Liver (tissue), 3 donors: ENCODE measurements at regions not wholly inside any gene's neighbourhood (a gene's known extent, or its start where the extent isn't known, plus 50 kb on each side); places are given as distances from the start of the nearest gene placed in this dataset.
"Not testable (repeated sequence)": the region's sequence is repeated elsewhere in the genome, so short reads cannot be mapped to it uniquely, and the experiment has no call there.

Experiments used
- ATF3 ChIP-seq: IDR thresholded peaks from 2 replicates; pipeline ENCODE4 v1.6.1; 2016; ENCODE audit warnings: antibody characterized with exemption
- CTCF ChIP-seq: fragments of 150-350 bp; IDR thresholded peaks from 2 replicates; pipeline ENCODE4 v1.5.1; 2017; ENCODE audit warnings: improper control_type of control experiment, low read depth, low read length; ENCODE audit not compliant: missing input control
- EGR1 ChIP-seq, 2 donors: IDR thresholded peaks; 2 replicates each; pipeline ENCODE4 v1.6.1; 2016 to 2018; ENCODE audit warnings: antibody characterized with exemption in 2 of 2, low read depth in 2 of 2
- FOXA1 ChIP-seq: IDR thresholded peaks from 2 replicates; pipeline ENCODE4 v1.6.1; 2016; ENCODE audit warnings: antibody characterized with exemption
- GABPA ChIP-seq, 2 donors: IDR thresholded peaks in 1 of 2; conservative IDR thresholded peaks in 1 of 2; 2 replicates each; pipeline ENCODE4 v1.6.1; 2016; ENCODE audit warnings: antibody characterized with exemption in 2 of 2, mild to moderate bottlenecking in 1 of 2, moderate library complexity in 1 of 2
- HNF4A ChIP-seq, 2 donors: conservative IDR thresholded peaks; 2 replicates each; pipeline ENCODE4 v1.6.1; 2016; ENCODE audit warnings: antibody characterized with exemption in 2 of 2, mild to moderate bottlenecking in 2 of 2
- JUND ChIP-seq, 2 donors: IDR thresholded peaks; 2 replicates each; pipeline ENCODE4 v1.6.1; 2016; ENCODE audit warnings: antibody characterized with exemption in 2 of 2
- MAX ChIP-seq: IDR thresholded peaks from 2 replicates; pipeline ENCODE4 v1.6.1; 2016; ENCODE audit warnings: antibody characterized with exemption
- RAD21 ChIP-seq, 2 donors: IDR thresholded peaks; 2 replicates each; pipeline ENCODE4 v1.6.1; 2016; ENCODE audit warnings: antibody characterized with exemption in 2 of 2, mild to moderate bottlenecking in 2 of 2
- REST ChIP-seq: IDR thresholded peaks from 2 replicates; pipeline ENCODE4 v1.6.1; 2016; ENCODE audit warnings: antibody characterized with exemption, mild to moderate bottlenecking
- RXRA ChIP-seq, 2 donors: IDR thresholded peaks; 2 replicates each; pipeline ENCODE4 v1.6.1; 2017 to 2018; ENCODE audit warnings: antibody characterized with exemption in 2 of 2, mild to moderate bottlenecking in 1 of 2
- SP1 ChIP-seq: IDR thresholded peaks from 2 replicates; pipeline ENCODE4 v1.6.1; 2018; ENCODE audit warnings: antibody characterized with exemption, mild to moderate bottlenecking
- TAF1 ChIP-seq: conservative IDR thresholded peaks from 2 replicates; pipeline ENCODE4 v1.6.1; 2016; ENCODE audit warnings: antibody characterized with exemption, mild to moderate bottlenecking
- donor health status: healthy.
- donor health status: healthy.

GRCh38 chr5:25289766-25290165, 645.0 kb upstream of the CDH10 start:
- not testable (repeated sequence) for TF ChIP-seq MAX; CTCF; ATF3; TAF1; JUND (IDR thresholded peaks at IDR 0.05); RXRA (IDR thresholded peaks at IDR 0.05); RAD21 (IDR thresholded peaks at IDR 0.05); SP1; HNF4A (conservative IDR thresholded peaks at IDR 0.05); GABPA (IDR thresholded peaks at IDR 0.05 in 1 of 2, conservative IDR thresholded peaks at IDR 0.05 in 1 of 2); REST; FOXA1; EGR1 (IDR thresholded peaks at IDR 0.05; ENCODE audit: low read depth in 2 of 2)
